Nephron (organoid): ENCODE measurements at regions not wholly inside any gene's neighbourhood (a gene's known extent, or its start where the extent isn't known, plus 50 kb on each side); places are given as distances from the start of the nearest gene placed in this dataset.

Source experiments
- H3K27ac Mint-ChIP-seq, 3 experiments: 2 replicates each; pipeline ENCODE4 v1.8.0; 2020; ENCODE audit warnings: mixed read lengths in 3 of 3, mild to moderate bottlenecking in 2 of 3, moderate library complexity in 1 of 3
- H3K27me3 Mint-ChIP-seq: 2 replicates; pipeline ENCODE4 v1.8.0; 2021; ENCODE audit warnings: low read depth, mild to moderate bottlenecking, moderate library complexity, mixed read lengths
- H3K36me3 Mint-ChIP-seq: 2 replicates; pipeline ENCODE4 v1.8.0; 2020; ENCODE audit warnings: low read depth, mixed read lengths
- H3K4me1 Mint-ChIP-seq: 2 replicates; pipeline ENCODE4 v1.8.0; 2020; ENCODE audit warnings: mixed read lengths
- H3K4me3 Mint-ChIP-seq, 3 experiments: 2 replicates each; pipeline ENCODE4 v1.8.0; 2020; ENCODE audit warnings: mild to moderate bottlenecking in 3 of 3, mixed read lengths in 3 of 3, moderate library complexity in 2 of 3
- H3K9me3 Mint-ChIP-seq: 2 replicates; pipeline ENCODE4 v1.8.0; 2020; ENCODE audit warnings: mixed read lengths
- CTCF ChIP-seq, 3 experiments: fragments of 200-600 bp; sonication (generic); IDR thresholded peaks; one replicate each; pipeline ENCODE4 v1.5.0; 2021; ENCODE audit warnings: antibody characterized with exemption in 3 of 3; ENCODE audit not compliant: unreplicated experiment in 3 of 3

- no peaks in the 10 kb centered on the region for H3K36me3 Mint-ChIP-seq
- no peak for TF ChIP-seq CTCF (IDR thresholded peaks at IDR 0.05; ENCODE audit: unreplicated experiment in 3 of 3)
- H3K27me3 Mint-ChIP-seq = peaks cover 7% of the 10 kb centered on the region
- H3K4me3 Mint-ChIP-seq = no peak overlapping the region
- H3K27ac Mint-ChIP-seq = no peak overlapping the region
- peaks cover 14% of the 10 kb centered on the region for H3K9me3 Mint-ChIP-seq
- no peaks in the 10 kb centered on the region for H3K4me1 Mint-ChIP-seq
These were observed 1088.9 kb upstream of the TMEM132C start for GRCh38 chr12:127178052-127178451.

- Mint-ChIP-seq H3K9me3 (peaks cover 14% of the 10 kb centered on the region), H3K4me1 (no peaks in the 10 kb centered on the region), H3K27me3 (peaks cover 7% of the 10 kb centered on the region), H3K4me3 (no peak overlapping the region), H3K36me3 (no peaks in the 10 kb centered on the region), H3K27ac (no peak overlapping the region)
- no peak for TF ChIP-seq CTCF (IDR thresholded peaks at IDR 0.05; ENCODE audit: unreplicated experiment in 3 of 3)
These were observed 1088.5 kb upstream of the TMEM132C start for GRCh38 chr12:127178463-127178862.

GRCh38 chr12:127179176-127179575, 1087.8 kb upstream of the TMEM132C start:
- Mint-ChIP-seq H3K4me3 (no peak overlapping the region), H3K27me3 (peaks cover 7% of the 10 kb centered on the region), H3K36me3 (no peaks in the 10 kb centered on the region), H3K4me1 (no peaks in the 10 kb centered on the region), H3K9me3 (peaks cover 14% of the 10 kb centered on the region), H3K27ac (no peak overlapping the region)
- TF ChIP-seq CTCF (IDR thresholded peaks at IDR 0.05; ENCODE audit: unreplicated experiment in 3 of 3) = no peak

GRCh38 chr12:127182018-127182417, 1085.0 kb upstream of the TMEM132C start:
- no peak for TF ChIP-seq CTCF (IDR thresholded peaks at IDR 0.05; ENCODE audit: unreplicated experiment in 3 of 3)
- H3K4me1 Mint-ChIP-seq = no peaks in the 10 kb centered on the region
- no peaks in the 10 kb centered on the region for H3K36me3 Mint-ChIP-seq
- peaks cover 7% of the 10 kb centered on the region for H3K27me3 Mint-ChIP-seq
- no peak overlapping the region for H3K4me3 Mint-ChIP-seq
- H3K9me3 Mint-ChIP-seq = peaks cover 12% of the 10 kb centered on the region
- H3K27ac Mint-ChIP-seq = no peak overlapping the region

- no peaks in the 10 kb centered on the region for H3K27me3 Mint-ChIP-seq
- peaks cover 4% of the 10 kb centered on the region for H3K4me1 Mint-ChIP-seq
- no peak overlapping the region for H3K27ac Mint-ChIP-seq
These were observed 1077.0 kb upstream of the TMEM132C start for GRCh38 chr12:127189992-127190391.

More at GRCh38 chr12:127189992-127190391, 1077.0 kb upstream of the TMEM132C start:
- no peaks in the 10 kb centered on the region for H3K9me3 Mint-ChIP-seq
- no peak overlapping the region for H3K4me3 Mint-ChIP-seq
- no peak for TF ChIP-seq CTCF (IDR thresholded peaks at IDR 0.05; ENCODE audit: unreplicated experiment in 3 of 3)
- H3K36me3 Mint-ChIP-seq = no peaks in the 10 kb centered on the region
